ENCODE measurements at regions not wholly inside any gene's neighbourhood (a gene's known extent, or its start where the extent isn't known, plus 50 kb on each side); places are given as distances from the start of the nearest gene placed in this dataset.

DNA sequence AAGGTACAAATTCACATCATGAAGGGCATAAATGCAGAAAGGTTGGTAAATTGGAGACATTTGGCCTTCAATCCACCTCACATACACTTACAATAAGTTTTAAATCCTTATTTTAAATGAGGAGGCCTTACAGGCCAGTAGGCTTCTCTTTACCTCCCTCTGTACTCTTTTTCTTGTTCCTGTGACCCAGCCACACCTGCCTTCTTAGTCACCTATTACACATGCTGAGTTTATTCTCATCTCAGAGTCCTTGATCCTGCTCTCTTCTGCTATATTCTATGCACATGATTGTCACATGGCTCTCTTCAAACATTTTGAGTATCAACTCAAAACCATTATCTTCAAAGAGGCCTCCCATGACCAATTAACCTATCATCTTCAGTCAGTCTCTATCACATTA lies 491.5 kb downstream of the SATB2 start:
- Histone ChIP-seq H3K9me3 (ENCODE audit: control insufficient read depth in 4 of 4, insufficient read depth in 3 of 4, low read length in 3 of 4) (peaks cover 0 to 2% (median 0%) of the 10 kb centered on the region in 4 donors), H3K27me3 (ENCODE audit: control insufficient read depth in 3 of 3, insufficient read depth in 3 of 3, low read length in 2 of 3) (no peaks in the 10 kb centered on the region), H3K9ac (ENCODE audit: insufficient read depth in 1 of 2, low read length in 2 of 2) (no peak overlapping the region), H3K4me1 (ENCODE audit: control insufficient read depth in 5 of 5, insufficient read depth in 5 of 5, low read length in 5 of 5) (no peaks in the 10 kb centered on the region), H3K4me3 (no peak overlapping the region), H3K27ac (ENCODE audit: low read depth in 1 of 2, low read length in 1 of 2) (no peak overlapping the region), H3K36me3 (ENCODE audit: control insufficient read depth in 4 of 4, insufficient read depth in 4 of 4, low read length in 4 of 4) (no peaks in the 10 kb centered on the region)
- TF ChIP-seq, protein P1, sequence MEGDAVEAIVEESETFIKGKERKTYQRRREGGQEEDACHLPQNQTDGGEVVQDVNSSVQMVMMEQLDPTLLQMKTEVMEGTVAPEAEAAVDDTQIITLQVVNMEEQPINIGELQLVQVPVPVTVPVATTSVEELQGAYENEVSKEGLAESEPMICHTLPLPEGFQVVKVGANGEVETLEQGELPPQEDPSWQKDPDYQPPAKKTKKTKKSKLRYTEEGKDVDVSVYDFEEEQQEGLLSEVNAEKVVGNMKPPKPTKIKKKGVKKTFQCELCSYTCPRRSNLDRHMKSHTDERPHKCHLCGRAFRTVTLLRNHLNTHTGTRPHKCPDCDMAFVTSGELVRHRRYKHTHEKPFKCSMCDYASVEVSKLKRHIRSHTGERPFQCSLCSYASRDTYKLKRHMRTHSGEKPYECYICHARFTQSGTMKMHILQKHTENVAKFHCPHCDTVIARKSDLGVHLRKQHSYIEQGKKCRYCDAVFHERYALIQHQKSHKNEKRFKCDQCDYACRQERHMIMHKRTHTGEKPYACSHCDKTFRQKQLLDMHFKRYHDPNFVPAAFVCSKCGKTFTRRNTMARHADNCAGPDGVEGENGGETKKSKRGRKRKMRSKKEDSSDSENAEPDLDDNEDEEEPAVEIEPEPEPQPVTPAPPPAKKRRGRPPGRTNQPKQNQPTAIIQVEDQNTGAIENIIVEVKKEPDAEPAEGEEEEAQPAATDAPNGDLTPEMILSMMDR (IDR thresholded peaks at IDR 0.05; ENCODE audit: control extremely low read depth, extremely low read depth) = no peak
- no peak for DNase-seq
- no peak for ATAC-seq (ENCODE audit: insufficient read depth, low FRiP score)

- Histone ChIP-seq H3K4me3 (no peak overlapping the region), H3K27me3 (ENCODE audit: control insufficient read depth in 3 of 3, insufficient read depth in 3 of 3, low read length in 2 of 3) (no peaks in the 10 kb centered on the region), H3K9ac (ENCODE audit: insufficient read depth in 1 of 2, low read length in 2 of 2) (no peak overlapping the region), H3K36me3 (ENCODE audit: control insufficient read depth in 4 of 4, insufficient read depth in 4 of 4, low read length in 4 of 4) (no peaks in the 10 kb centered on the region), H3K27ac (ENCODE audit: low read depth in 1 of 2, low read length in 1 of 2) (no peak overlapping the region), H3K4me1 (ENCODE audit: control insufficient read depth in 5 of 5, insufficient read depth in 5 of 5, low read length in 5 of 5) (no peaks in the 10 kb centered on the region), H3K9me3 (ENCODE audit: control insufficient read depth in 4 of 4, insufficient read depth in 3 of 4, low read length in 3 of 4) (peaks cover 0 to 2% (median 0%) of the 10 kb centered on the region in 4 donors)
- TF ChIP-seq, protein P1 (IDR thresholded peaks at IDR 0.05; ENCODE audit: control extremely low read depth, extremely low read depth) = no peak
- DNase-seq (no peak), ATAC-seq (ENCODE audit: insufficient read depth, low FRiP score) (no peak)
Observed at GRCh38 chr2:198961547-198961946, 496.2 kb downstream of the SATB2 start.

DNA sequence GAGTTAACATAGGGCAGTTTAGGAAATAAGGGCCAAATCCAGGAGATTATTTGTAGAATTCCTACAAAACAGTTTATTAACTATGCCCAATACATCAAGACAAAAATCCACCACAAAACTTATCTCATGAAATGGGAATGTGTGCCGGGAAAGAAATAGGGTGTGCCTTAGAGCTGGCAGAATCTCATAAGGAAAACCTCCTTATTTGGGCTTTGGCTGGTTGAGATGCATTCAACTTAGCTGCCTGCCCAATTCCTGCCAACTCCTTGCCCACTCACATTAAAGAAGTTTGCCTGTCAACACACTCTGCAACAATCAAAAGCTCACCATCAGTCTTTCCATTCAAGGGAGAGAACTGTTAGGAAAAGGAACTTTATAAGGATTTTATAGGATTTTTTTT lies 500.6 kb downstream of the SATB2 start:
- H3K27me3 ChIP-seq (ENCODE audit: control insufficient read depth in 3 of 3, insufficient read depth in 3 of 3, low read length in 2 of 3) = no peaks in the 10 kb centered on the region
- H3K4me1 ChIP-seq (ENCODE audit: control insufficient read depth in 5 of 5, insufficient read depth in 5 of 5, low read length in 5 of 5) = no peaks in the 10 kb centered on the region
- no peak overlapping the region for H3K4me3 ChIP-seq
- no peak overlapping the region for H3K9ac ChIP-seq (ENCODE audit: insufficient read depth in 1 of 2, low read length in 2 of 2)
- no peak overlapping the region for H3K27ac ChIP-seq (ENCODE audit: low read depth in 1 of 2, low read length in 1 of 2)
- H3K36me3 ChIP-seq (ENCODE audit: control insufficient read depth in 4 of 4, insufficient read depth in 4 of 4, low read length in 4 of 4) = no peaks in the 10 kb centered on the region
- ATAC-seq (ENCODE audit: insufficient read depth, low FRiP score) (no peak), DNase-seq (no peak)
- peaks cover 0 to 2% (median 0%) of the 10 kb centered on the region in 4 donors for H3K9me3 ChIP-seq (ENCODE audit: control insufficient read depth in 4 of 4, insufficient read depth in 3 of 4, low read length in 3 of 4)
- TF ChIP-seq, protein P1 (IDR thresholded peaks at IDR 0.05; ENCODE audit: control extremely low read depth, extremely low read depth) = no peak
- WGBS, 2 donors = 78 to 85% methylated on average over 1 of the region's 1 CpG

- H3K36me3 ChIP-seq (ENCODE audit: control insufficient read depth in 4 of 4, insufficient read depth in 4 of 4, low read length in 4 of 4) = no peaks in the 10 kb centered on the region
- no peaks in the 10 kb centered on the region for H3K27me3 ChIP-seq (ENCODE audit: control insufficient read depth in 3 of 3, insufficient read depth in 3 of 3, low read length in 2 of 3)
- no peak overlapping the region for H3K27ac ChIP-seq (ENCODE audit: low read depth in 1 of 2, low read length in 1 of 2)
- H3K9me3 ChIP-seq (ENCODE audit: control insufficient read depth in 4 of 4, insufficient read depth in 3 of 4, low read length in 3 of 4) = peaks cover 0 to 2% (median 0%) of the 10 kb centered on the region in 4 donors
- H3K4me3 ChIP-seq = no peak overlapping the region
- ATAC-seq (ENCODE audit: insufficient read depth, low FRiP score) (no peak), DNase-seq (no peak)
- H3K9ac ChIP-seq (ENCODE audit: insufficient read depth in 1 of 2, low read length in 2 of 2) = no peak overlapping the region
- TF ChIP-seq, protein P1 (IDR thresholded peaks at IDR 0.05; ENCODE audit: control extremely low read depth, extremely low read depth) = no peak
- no peaks in the 10 kb centered on the region for H3K4me1 ChIP-seq (ENCODE audit: control insufficient read depth in 5 of 5, insufficient read depth in 5 of 5, low read length in 5 of 5)
Observed at GRCh38 chr2:198953328-198953727, 504.4 kb downstream of the SATB2 start.
